Endothelial cell of umbilical vein (primary cell): ENCODE measurements at regions not wholly inside any gene's neighbourhood (a gene's known extent, or its start where the extent isn't known, plus 50 kb on each side); places are given as distances from the start of the nearest gene placed in this dataset.

Experiments
- BruUV-seq: library from RNA; stranded (reverse); fragments of 400-500 nt; replicated peaks from 2 replicates; lab custom pipeline; 2021; lab: Mats Ljungman, UMichigan
- CTCF ChIA-PET: fragments of 300-600, 350-600 bp; sonication (Branson Sonifier 250); formaldehyde crosslinking; loops from one replicate; lab custom pipeline; 2021; ENCODE audit warnings: antibody characterized with exemption, inconsistent platforms; lab: Charles Lee
- POLR2A ChIA-PET: fragments of 300-600, 350-600 bp; sonication (Branson Sonifier 250); formaldehyde crosslinking; loops from one replicate; lab custom pipeline; 2021; ENCODE audit warnings: antibody characterized with exemption, inconsistent platforms; lab: Charles Lee
- DNase-seq: peaks from one replicate; pipeline ENCODE4 v3.0.0-alpha.2; 2011; ENCODE audit warnings: low read depth, low spot score
- FAIRE-seq: peaks from 2 replicates; lab custom pipeline; 2011; peaks lifted over from hg19 to GRCh38; lab: Jason Lieb, UNC
- H2AFZ ChIP-seq: 2 replicates; pipeline ENCODE4 v1.6.0; 2012; ENCODE audit warnings: low read depth, low read length, control low read depth, inconsistent platforms
- H3K27ac ChIP-seq: 2 replicates; pipeline ENCODE4 v1.5.1; 2011; ENCODE audit warnings: low read depth, mild to moderate bottlenecking, control low read depth, low read length, moderate library complexity; ENCODE audit not compliant: insufficient read depth
- H3K27me3 ChIP-seq, 2 experiments: 2 replicates each; pipeline versions ENCODE4 v1.6.0 to v1.6.1; 2011; ENCODE audit warnings: low read length in 2 of 2, mixed read lengths in 1 of 2; ENCODE audit not compliant: control insufficient read depth in 2 of 2, insufficient read depth in 2 of 2
- H3K36me3 ChIP-seq, 2 experiments: 2 replicates in 1 of 2; 3 replicates in 1 of 2; pipeline ENCODE4 v1.5.1; 2011; ENCODE audit warnings: low read length in 2 of 2, mild to moderate bottlenecking in 1 of 2, moderate library complexity in 1 of 2; ENCODE audit not compliant: control insufficient read depth in 2 of 2, insufficient read depth in 2 of 2; ENCODE audit errors: extremely low read depth in 1 of 2
- H3K4me1 ChIP-seq: 3 replicates; pipeline ENCODE4 v1.5.1; 2011; ENCODE audit warnings: mild to moderate bottlenecking, low read length; ENCODE audit not compliant: control insufficient read depth, insufficient read depth; ENCODE audit errors: extremely low read depth
- H3K4me2 ChIP-seq: 2 replicates; pipeline ENCODE4 v1.6.1; 2011; ENCODE audit warnings: low read length, control low read depth, mixed read lengths; ENCODE audit not compliant: insufficient read depth
- H3K4me3 ChIP-seq, 3 experiments: fragments of 200-600 bp in 1 of 3; sonication (generic), shearing (Covaris generic) in 1 of 3; replicated peaks in 1 of 3; 2 replicates each; pipeline ENCODE4 v1.5.1; 2011 to 2016; ENCODE audit warnings: control low read depth in 3 of 3, low read length in 3 of 3, mild to moderate bottlenecking in 2 of 3, inconsistent platforms in 1 of 3, low read depth in 1 of 3, moderate library complexity in 1 of 3; ENCODE audit not compliant: insufficient read depth in 1 of 3
- H3K79me2 ChIP-seq: 2 replicates; pipeline ENCODE4 v1.6.0; 2012; ENCODE audit warnings: low read length, inconsistent platforms; ENCODE audit not compliant: control insufficient read depth, insufficient read depth
- H3K9ac ChIP-seq: replicated peaks from 2 replicates; pipeline ENCODE3; 2011; ENCODE audit warnings: low read length, control low read depth; ENCODE audit not compliant: insufficient read depth; ENCODE audit errors: extremely low read depth
- H3K9me1 ChIP-seq: replicated peaks from 3 replicates; pipeline ENCODE4 v1.6.0; 2011; ENCODE audit warnings: mild to moderate bottlenecking, low read length; ENCODE audit not compliant: control insufficient read depth, insufficient read depth; ENCODE audit errors: extremely low read depth
- H3K9me3 ChIP-seq: replicated peaks from 2 replicates; pipeline ENCODE4 v1.5.1; 2012; ENCODE audit warnings: low read length, inconsistent platforms; ENCODE audit not compliant: control insufficient read depth, insufficient read depth
- H4K20me1 ChIP-seq: replicated peaks from 2 replicates; pipeline ENCODE3; 2011; ENCODE audit warnings: mild to moderate bottlenecking, low read length; ENCODE audit not compliant: control insufficient read depth, insufficient read depth; ENCODE audit errors: extremely low read depth
- CTCF ChIP-seq, 2 donors: IDR thresholded peaks; 1 replicate in 1 of 2; 2 replicates in 1 of 2; pipeline ENCODE4 v1.5.1; 2011; ENCODE audit warnings: low read length in 2 of 2, mild to moderate bottlenecking in 2 of 2, moderate library complexity in 2 of 2, control low read depth in 1 of 2, inconsistent platforms in 1 of 2, low read depth in 1 of 2; ENCODE audit not compliant: insufficient read depth in 1 of 2; ENCODE audit errors: extremely low read depth in 1 of 2
- EZH2 ChIP-seq: IDR thresholded peaks from 2 replicates; pipeline ENCODE4 v1.6.1; 2012; ENCODE audit warnings: borderline replicate concordance, low read depth, mild to moderate bottlenecking, moderate library complexity, low read length, inconsistent platforms; ENCODE audit not compliant: severe bottlenecking
- FOS ChIP-seq: IDR thresholded peaks from 2 replicates; pipeline ENCODE4 v1.6.1; 2011; ENCODE audit warnings: mild to moderate bottlenecking, low read length, moderate library complexity, borderline replicate concordance; ENCODE audit not compliant: insufficient read depth
- GATA2 ChIP-seq: IDR thresholded peaks from 2 replicates; pipeline ENCODE4 v1.7.0; 2011; ENCODE audit warnings: low read depth, mild to moderate bottlenecking, moderate library complexity, mixed read lengths, low read length; ENCODE audit not compliant: insufficient read length, insufficient read depth
- JUN ChIP-seq: IDR thresholded peaks from 2 replicates; pipeline ENCODE4 v1.6.1; 2011; ENCODE audit warnings: borderline replicate concordance, low read depth; ENCODE audit not compliant: insufficient read length, insufficient read depth
- MAX ChIP-seq: IDR thresholded peaks from 2 replicates; pipeline ENCODE4 v1.6.1; 2011; ENCODE audit not compliant: insufficient read depth, insufficient read length
- MYC ChIP-seq: IDR thresholded peaks from one replicate; pipeline ENCODE4 v1.6.1; 2011; ENCODE audit warnings: mild to moderate bottlenecking, low read depth, low read length
- POLR2A ChIP-seq: IDR thresholded peaks from 2 replicates; pipeline ENCODE4 v1.6.1; 2012; ENCODE audit warnings: low read depth, mild to moderate bottlenecking, control low read depth, low read length
- POLR2AphosphoS5 ChIP-seq: IDR thresholded peaks from 2 replicates; pipeline ENCODE4 v1.6.1; 2012; ENCODE audit warnings: low read depth, mild to moderate bottlenecking, control low read depth, low read length, moderate library complexity; ENCODE audit not compliant: insufficient read depth
- dilution Hi-C: fragments of 300-500 bp; cut with MboI; formaldehyde crosslinking; loops from one replicate; pipeline ENCODE4 v1.15.0; 2019; ENCODE audit warnings: low sequenced_read_pairs; ENCODE audit not compliant: extremely low pct_ligation_motif_present
- intact Hi-C: fragments of 100-400 bp; cut with micrococcal nuclease; formaldehyde crosslinking; loops from one replicate; pipeline ENCODE4 v1.10.0; 2022

DNA sequence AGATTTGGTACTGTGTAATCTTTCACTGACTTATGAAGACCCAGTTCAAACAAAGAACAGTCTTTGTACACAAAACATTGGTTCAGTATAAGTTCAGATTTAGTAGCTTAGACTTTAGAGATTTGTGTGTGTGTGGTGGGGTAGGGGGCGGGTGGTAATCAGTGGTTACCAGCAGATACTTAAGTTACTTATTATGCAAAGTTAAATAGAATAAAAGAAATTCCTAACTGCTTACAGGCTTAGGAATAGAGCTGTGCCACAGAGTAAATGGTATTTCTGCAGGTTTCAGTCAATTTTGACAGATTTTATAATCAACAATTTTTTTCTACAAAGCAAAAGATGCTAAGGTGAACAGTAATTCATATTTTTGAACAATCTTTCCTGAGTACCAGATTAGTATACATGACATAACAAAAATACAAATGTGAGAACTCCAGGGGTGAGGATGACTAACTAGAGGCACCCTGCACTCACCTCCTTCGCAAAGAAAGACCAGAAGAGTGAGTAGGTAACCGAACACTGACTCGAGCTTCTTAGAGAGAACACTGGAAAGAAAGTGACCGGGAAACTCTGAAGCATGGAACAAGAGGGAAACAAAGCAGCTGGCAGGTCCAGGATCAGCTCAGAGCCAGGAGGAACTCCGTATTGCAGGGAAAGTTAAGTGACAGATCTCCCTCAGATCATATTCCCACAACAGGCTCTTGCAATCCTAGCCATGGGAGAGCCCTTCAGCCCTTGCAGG, 560.6 kb downstream of the COL12A1 start:
- Histone ChIP-seq H3K4me3 (no peak overlapping the region), H3K9me3 (no peaks in the 10 kb centered on the region), H3K4me2 (no peak overlapping the region), H2AFZ (no peak overlapping the region), H3K4me1 (no peaks in the 10 kb centered on the region), H3K9me1 (no peaks in the 10 kb centered on the region), H3K27ac (no peak overlapping the region), H3K9ac (no peak overlapping the region), H3K79me2 (no peaks in the 10 kb centered on the region), H4K20me1 (no peaks in the 10 kb centered on the region), H3K36me3 (no peaks in the 10 kb centered on the region), H3K27me3 (no peaks in the 10 kb centered on the region)
- dilution Hi-C loops (no loop called here), intact Hi-C loops (no loop called here)
- DNase-seq (no peak), FAIRE-seq (no peak)
- TF ChIP-seq POLR2AphosphoS5: no peak
- no peak for TF ChIP-seq FOS
- ChIA-PET CTCF (no interaction called here), POLR2A (no interaction called here)
- no TSS peak for BruUV-seq

DNA sequence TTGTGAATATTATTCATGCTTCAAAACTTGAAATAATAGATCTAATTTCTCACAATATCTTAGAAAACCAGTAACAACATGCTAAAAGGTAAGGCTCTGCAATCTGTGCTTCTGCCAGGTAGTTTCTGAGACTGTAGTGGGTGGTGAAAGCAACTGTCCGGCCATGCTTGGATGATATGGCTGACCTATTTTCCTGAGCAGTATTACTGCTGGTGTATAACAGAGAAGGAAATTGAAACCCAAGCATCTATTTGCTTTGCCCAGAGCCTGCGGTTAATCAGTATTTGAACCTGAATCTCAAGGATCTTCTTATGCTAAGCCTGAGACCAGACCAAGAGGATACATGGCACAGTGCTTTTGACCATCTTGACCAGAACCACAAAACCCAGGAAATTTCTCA, 563.8 kb downstream of the COL12A1 start:
- Histone ChIP-seq H3K36me3 (no peaks in the 10 kb centered on the region), H3K4me3 (no peak overlapping the region), H3K9me3 (no peaks in the 10 kb centered on the region), H3K79me2 (no peaks in the 10 kb centered on the region), H3K9ac (no peak overlapping the region), H2AFZ (no peak overlapping the region), H3K4me2 (no peak overlapping the region), H4K20me1 (no peaks in the 10 kb centered on the region), H3K27me3 (no peaks in the 10 kb centered on the region), H3K4me1 (no peaks in the 10 kb centered on the region), H3K9me1 (no peaks in the 10 kb centered on the region), H3K27ac (no peak overlapping the region)
- DNase-seq (no peak), FAIRE-seq (no peak)
- TF ChIP-seq EZH2 (no peak), GATA2 (no peak), CTCF (IDR thresholded peaks at IDR 0.05; ENCODE audit: extremely low read depth in 1 of 2, insufficient read depth in 1 of 2, low read depth in 1 of 2, low read length in 2 of 2) (no peak), FOS (no peak), MAX (no peak), MYC (no peak), JUN (no peak), POLR2A (no peak), POLR2AphosphoS5 (no peak)
- ChIA-PET CTCF (interaction anchor here (0.6 kb wide), 1 partner anchor 667 kb away, joined by 3 read pairs; no protein-coding TSS in a partner anchor), POLR2A (no interaction called here)
- intact Hi-C loops (no loop called here), dilution Hi-C loops (no loop called here)
- no TSS peak for BruUV-seq
